Endothelial cell of umbilical vein (primary cell): ENCODE measurements at regions not wholly inside any gene's neighbourhood (a gene's known extent, or its start where the extent isn't known, plus 50 kb on each side); places are given as distances from the start of the nearest gene placed in this dataset.

Source experiments
- BruUV-seq: library from RNA; stranded (reverse); fragments of 400-500 nt; replicated peaks from 2 replicates; lab custom pipeline; 2021; lab: Mats Ljungman, UMichigan
- CTCF ChIA-PET: fragments of 300-600, 350-600 bp; sonication (Branson Sonifier 250); formaldehyde crosslinking; loops from one replicate; lab custom pipeline; 2021; ENCODE audit warnings: antibody characterized with exemption, inconsistent platforms; lab: Charles Lee
- POLR2A ChIA-PET: fragments of 300-600, 350-600 bp; sonication (Branson Sonifier 250); formaldehyde crosslinking; loops from one replicate; lab custom pipeline; 2021; ENCODE audit warnings: antibody characterized with exemption, inconsistent platforms; lab: Charles Lee
- DNase-seq: peaks from one replicate; pipeline ENCODE4 v3.0.0-alpha.2; 2011; ENCODE audit warnings: low read depth, low spot score
- FAIRE-seq: peaks from 2 replicates; lab custom pipeline; 2011; peaks lifted over from hg19 to GRCh38; lab: Jason Lieb, UNC
- H2AFZ ChIP-seq: 2 replicates; pipeline ENCODE4 v1.6.0; 2012; ENCODE audit warnings: low read depth, low read length, control low read depth, inconsistent platforms
- H3K27ac ChIP-seq: 2 replicates; pipeline ENCODE4 v1.5.1; 2011; ENCODE audit warnings: low read depth, mild to moderate bottlenecking, control low read depth, low read length, moderate library complexity; ENCODE audit not compliant: insufficient read depth
- H3K27me3 ChIP-seq, 2 experiments: 2 replicates each; pipeline versions ENCODE4 v1.6.0 to v1.6.1; 2011; ENCODE audit warnings: low read length in 2 of 2, mixed read lengths in 1 of 2; ENCODE audit not compliant: control insufficient read depth in 2 of 2, insufficient read depth in 2 of 2
- H3K36me3 ChIP-seq, 2 experiments: 2 replicates in 1 of 2; 3 replicates in 1 of 2; pipeline ENCODE4 v1.5.1; 2011; ENCODE audit warnings: low read length in 2 of 2, mild to moderate bottlenecking in 1 of 2, moderate library complexity in 1 of 2; ENCODE audit not compliant: control insufficient read depth in 2 of 2, insufficient read depth in 2 of 2; ENCODE audit errors: extremely low read depth in 1 of 2
- H3K4me1 ChIP-seq: 3 replicates; pipeline ENCODE4 v1.5.1; 2011; ENCODE audit warnings: mild to moderate bottlenecking, low read length; ENCODE audit not compliant: control insufficient read depth, insufficient read depth; ENCODE audit errors: extremely low read depth
- H3K4me2 ChIP-seq: 2 replicates; pipeline ENCODE4 v1.6.1; 2011; ENCODE audit warnings: low read length, control low read depth, mixed read lengths; ENCODE audit not compliant: insufficient read depth
- H3K4me3 ChIP-seq, 3 experiments: fragments of 200-600 bp in 1 of 3; sonication (generic), shearing (Covaris generic) in 1 of 3; replicated peaks in 1 of 3; 2 replicates each; pipeline ENCODE4 v1.5.1; 2011 to 2016; ENCODE audit warnings: control low read depth in 3 of 3, low read length in 3 of 3, mild to moderate bottlenecking in 2 of 3, inconsistent platforms in 1 of 3, low read depth in 1 of 3, moderate library complexity in 1 of 3; ENCODE audit not compliant: insufficient read depth in 1 of 3
- H3K79me2 ChIP-seq: 2 replicates; pipeline ENCODE4 v1.6.0; 2012; ENCODE audit warnings: low read length, inconsistent platforms; ENCODE audit not compliant: control insufficient read depth, insufficient read depth
- H3K9ac ChIP-seq: replicated peaks from 2 replicates; pipeline ENCODE3; 2011; ENCODE audit warnings: low read length, control low read depth; ENCODE audit not compliant: insufficient read depth; ENCODE audit errors: extremely low read depth
- H3K9me1 ChIP-seq: replicated peaks from 3 replicates; pipeline ENCODE4 v1.6.0; 2011; ENCODE audit warnings: mild to moderate bottlenecking, low read length; ENCODE audit not compliant: control insufficient read depth, insufficient read depth; ENCODE audit errors: extremely low read depth
- H3K9me3 ChIP-seq: replicated peaks from 2 replicates; pipeline ENCODE4 v1.5.1; 2012; ENCODE audit warnings: low read length, inconsistent platforms; ENCODE audit not compliant: control insufficient read depth, insufficient read depth
- H4K20me1 ChIP-seq: replicated peaks from 2 replicates; pipeline ENCODE3; 2011; ENCODE audit warnings: mild to moderate bottlenecking, low read length; ENCODE audit not compliant: control insufficient read depth, insufficient read depth; ENCODE audit errors: extremely low read depth
- CTCF ChIP-seq, 2 donors: IDR thresholded peaks; 1 replicate in 1 of 2; 2 replicates in 1 of 2; pipeline ENCODE4 v1.5.1; 2011; ENCODE audit warnings: low read length in 2 of 2, mild to moderate bottlenecking in 2 of 2, moderate library complexity in 2 of 2, control low read depth in 1 of 2, inconsistent platforms in 1 of 2, low read depth in 1 of 2; ENCODE audit not compliant: insufficient read depth in 1 of 2; ENCODE audit errors: extremely low read depth in 1 of 2
- EZH2 ChIP-seq: IDR thresholded peaks from 2 replicates; pipeline ENCODE4 v1.6.1; 2012; ENCODE audit warnings: borderline replicate concordance, low read depth, mild to moderate bottlenecking, moderate library complexity, low read length, inconsistent platforms; ENCODE audit not compliant: severe bottlenecking
- FOS ChIP-seq: IDR thresholded peaks from 2 replicates; pipeline ENCODE4 v1.6.1; 2011; ENCODE audit warnings: mild to moderate bottlenecking, low read length, moderate library complexity, borderline replicate concordance; ENCODE audit not compliant: insufficient read depth
- GATA2 ChIP-seq: IDR thresholded peaks from 2 replicates; pipeline ENCODE4 v1.7.0; 2011; ENCODE audit warnings: low read depth, mild to moderate bottlenecking, moderate library complexity, mixed read lengths, low read length; ENCODE audit not compliant: insufficient read length, insufficient read depth
- JUN ChIP-seq: IDR thresholded peaks from 2 replicates; pipeline ENCODE4 v1.6.1; 2011; ENCODE audit warnings: borderline replicate concordance, low read depth; ENCODE audit not compliant: insufficient read length, insufficient read depth
- MYC ChIP-seq: IDR thresholded peaks from one replicate; pipeline ENCODE4 v1.6.1; 2011; ENCODE audit warnings: mild to moderate bottlenecking, low read depth, low read length
- POLR2A ChIP-seq: IDR thresholded peaks from 2 replicates; pipeline ENCODE4 v1.6.1; 2012; ENCODE audit warnings: low read depth, mild to moderate bottlenecking, control low read depth, low read length
- POLR2AphosphoS5 ChIP-seq: IDR thresholded peaks from 2 replicates; pipeline ENCODE4 v1.6.1; 2012; ENCODE audit warnings: low read depth, mild to moderate bottlenecking, control low read depth, low read length, moderate library complexity; ENCODE audit not compliant: insufficient read depth
- dilution Hi-C: fragments of 300-500 bp; cut with MboI; formaldehyde crosslinking; loops from one replicate; pipeline ENCODE4 v1.15.0; 2019; ENCODE audit warnings: low sequenced_read_pairs; ENCODE audit not compliant: extremely low pct_ligation_motif_present
- intact Hi-C: fragments of 100-400 bp; cut with micrococcal nuclease; formaldehyde crosslinking; loops from one replicate; pipeline ENCODE4 v1.10.0; 2022
- TF ChIP-seq, protein P1 (sequence below): IDR thresholded peaks from 2 replicates; pipeline ENCODE4 v1.6.1; 2011; ENCODE audit not compliant: insufficient read depth, insufficient read length

DNA sequence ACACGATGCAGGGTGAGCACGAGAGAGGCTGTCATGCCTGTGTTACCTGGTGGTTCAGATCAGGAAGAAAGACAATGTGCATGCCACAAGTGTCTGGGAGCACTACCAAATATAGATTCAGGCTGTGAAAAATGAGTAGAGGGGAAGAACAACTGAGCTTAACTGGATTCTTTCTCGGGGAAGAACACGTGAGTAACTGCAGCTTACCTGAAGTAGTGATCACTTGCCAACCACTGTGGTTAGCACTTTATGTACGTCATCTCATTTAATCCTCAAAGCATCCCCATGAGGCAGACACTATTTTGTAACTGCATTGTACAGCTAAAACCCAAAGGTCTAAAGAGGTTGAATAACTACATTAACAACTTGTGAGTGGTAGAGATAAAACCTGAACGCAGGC is 746.2 kb downstream of the TUSC7 start:
- no peak overlapping the region for H3K4me3 ChIP-seq
- no peaks in the 10 kb centered on the region for H3K9me1 ChIP-seq
- ChIA-PET CTCF (interaction anchor here (1.1 kb wide), 1 partner anchor 19 kb away, joined by 3 read pairs; no protein-coding TSS in a partner anchor), POLR2A (no interaction called here)
- no peak for TF ChIP-seq GATA2
- no peak for TF ChIP-seq CTCF (IDR thresholded peaks at IDR 0.05; ENCODE audit: extremely low read depth in 1 of 2, insufficient read depth in 1 of 2, low read depth in 1 of 2, low read length in 2 of 2)
- no peak for TF ChIP-seq MYC
- TF ChIP-seq FOS = no peak
- no peak for TF ChIP-seq EZH2
- no peak for TF ChIP-seq POLR2AphosphoS5
- TF ChIP-seq, protein P1, sequence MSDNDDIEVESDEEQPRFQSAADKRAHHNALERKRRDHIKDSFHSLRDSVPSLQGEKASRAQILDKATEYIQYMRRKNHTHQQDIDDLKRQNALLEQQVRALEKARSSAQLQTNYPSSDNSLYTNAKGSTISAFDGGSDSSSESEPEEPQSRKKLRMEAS = no peak
- TF ChIP-seq JUN = no peak
- TF ChIP-seq POLR2A = no peak
- H4K20me1 ChIP-seq = no peaks in the 10 kb centered on the region
- no peak overlapping the region for H2AFZ ChIP-seq
- dilution Hi-C loops (no loop called here), intact Hi-C loops (no loop called here)
- DNase-seq (no peak), FAIRE-seq (no peak)
- H3K4me2 ChIP-seq = no peak overlapping the region
- no peaks in the 10 kb centered on the region for H3K36me3 ChIP-seq
- BruUV-seq = no TSS peak
- no peaks in the 10 kb centered on the region for H3K9me3 ChIP-seq
- H3K4me1 ChIP-seq = no peaks in the 10 kb centered on the region
- no peaks in the 10 kb centered on the region for H3K79me2 ChIP-seq
- no peaks in the 10 kb centered on the region for H3K27me3 ChIP-seq
- no peak overlapping the region for H3K27ac ChIP-seq
- no peak overlapping the region for H3K9ac ChIP-seq
